IMR-90 (cell line): ENCODE measurements at regions not wholly inside any gene's neighbourhood (a gene's known extent, or its start where the extent isn't known, plus 50 kb on each side); places are given as distances from the start of the nearest gene placed in this dataset.

Source experiments
- ATAC-seq: fragments of 200-7000 bp; cut with Tn5 transposase; 2 replicates; pipeline ENCODE4 v1.9.1; 2020; ENCODE audit warnings: low read depth, mild to moderate bottlenecking, moderate library complexity
- BruUV-seq: library from RNA; stranded (reverse); fragments of 400-500 nt; replicated peaks from 2 replicates; lab custom pipeline; 2021; lab: Mats Ljungman, UMichigan
- CTCF ChIA-PET: fragments of 300-600 bp; formaldehyde crosslinking; extraction: SDS; loops from one replicate; lab custom pipeline; 2021; ENCODE audit warnings: antibody characterized with exemption; lab: Yijun Ruan, JAX
- POLR2A ChIA-PET: fragments of 300-600 bp; sonication (Branson Sonifier 250); formaldehyde crosslinking; loops from one replicate; lab custom pipeline; 2022; ENCODE audit warnings: antibody characterized with exemption; ENCODE audit not compliant: unreplicated experiment; lab: Charles Lee
- DNase-seq: peaks from one replicate; pipeline ENCODE4 v3.0.0; 2013
- H2AFZ ChIP-seq: replicated peaks from 2 replicates; pipeline ENCODE3; 2013; ENCODE audit warnings: low read length, mild to moderate bottlenecking; ENCODE audit not compliant: poor library complexity
- H2AK5ac ChIP-seq: 2 replicates; pipeline ENCODE4 v1.6.1; 2013; ENCODE audit warnings: low read depth, low read length, inconsistent platforms
- H2AK9ac ChIP-seq: replicated peaks from 2 replicates; pipeline ENCODE3; 2013; ENCODE audit warnings: mild to moderate bottlenecking, low read depth, low read length, moderate library complexity; ENCODE audit not compliant: poor library complexity
- H2BK120ac ChIP-seq: 2 replicates; pipeline ENCODE4 v1.6.1; 2013; ENCODE audit warnings: low read depth, low read length, inconsistent platforms
- H2BK15ac ChIP-seq: 3 replicates; pipeline ENCODE4 v1.6.1; 2013; ENCODE audit warnings: low read depth, low read length, inconsistent platforms
- H2BK20ac ChIP-seq: 2 replicates; pipeline ENCODE4 v1.6.1; 2013; ENCODE audit warnings: low read depth, mild to moderate bottlenecking, inconsistent platforms, low read length, moderate library complexity
- H2BK5ac ChIP-seq: 2 replicates; pipeline ENCODE4 v1.6.1; 2013; ENCODE audit warnings: mild to moderate bottlenecking, low read depth, low read length, inconsistent platforms; ENCODE audit not compliant: poor library complexity, severe bottlenecking
- H3K14ac ChIP-seq: replicated peaks from 2 replicates; pipeline ENCODE4 v1.6.1; 2013; ENCODE audit warnings: low read depth, low read length, inconsistent platforms
- H3K18ac ChIP-seq: 2 replicates; pipeline ENCODE4 v1.6.1; 2013; ENCODE audit warnings: low read depth, low read length, control low read depth
- H3K23ac ChIP-seq: 2 replicates; pipeline ENCODE4 v1.6.1; 2013; ENCODE audit warnings: low read depth, low read length, inconsistent platforms
- H3K27ac ChIP-seq: 2 replicates; pipeline ENCODE4 v1.5.1; 2013; ENCODE audit warnings: mild to moderate bottlenecking, control low read depth, low read length; ENCODE audit not compliant: insufficient read depth
- H3K27me3 ChIP-seq: 2 replicates; pipeline ENCODE4 v1.6.1; 2013; ENCODE audit warnings: low read length; ENCODE audit not compliant: control insufficient read depth, insufficient read depth
- H3K36me3 ChIP-seq: 2 replicates; pipeline ENCODE4 v1.6.1; 2013; ENCODE audit warnings: low read length, mixed read lengths; ENCODE audit not compliant: control insufficient read depth, insufficient read depth
- H3K4ac ChIP-seq: 2 replicates; pipeline ENCODE4 v1.6.1; 2013; ENCODE audit warnings: low read depth, low read length, inconsistent platforms
- H3K4me1 ChIP-seq: 2 replicates; pipeline ENCODE4 v1.6.1; 2013; ENCODE audit warnings: low read length, mixed read lengths; ENCODE audit not compliant: control insufficient read depth, insufficient read depth
- H3K4me2 ChIP-seq: 2 replicates; pipeline ENCODE4 v1.6.1; 2013; ENCODE audit warnings: low read depth, mild to moderate bottlenecking, control low read depth, low read length, moderate library complexity
- H3K4me3 ChIP-seq: 2 replicates; pipeline ENCODE4 v1.5.1; 2013; ENCODE audit warnings: low read depth, mild to moderate bottlenecking, control low read depth, low read length, moderate library complexity; ENCODE audit not compliant: insufficient read depth
- H3K56ac ChIP-seq: 2 replicates; pipeline ENCODE4 v1.6.1; 2013; ENCODE audit warnings: low read length, inconsistent platforms; ENCODE audit not compliant: insufficient read depth; ENCODE audit errors: extremely low read depth
- H3K79me1 ChIP-seq, 2 experiments: 2 replicates each; pipeline ENCODE4 v1.6.1; 2013; ENCODE audit warnings: low read length in 2 of 2, inconsistent platforms in 1 of 2, low read depth in 1 of 2
- H3K9ac ChIP-seq: 2 replicates; pipeline ENCODE4 v1.6.1; 2013; ENCODE audit warnings: low read depth, low read length, control low read depth
- H3K9me1 ChIP-seq: 2 replicates; pipeline ENCODE4 v1.6.1; 2013; ENCODE audit warnings: low read length, inconsistent platforms; ENCODE audit not compliant: insufficient read depth
- H3K9me3 ChIP-seq: 2 replicates; pipeline ENCODE4 v1.6.1; 2013; ENCODE audit warnings: low read length; ENCODE audit not compliant: control insufficient read depth, insufficient read depth
- H4K20me1 ChIP-seq: 2 replicates; pipeline ENCODE4 v1.6.1; 2013; ENCODE audit warnings: low read length, inconsistent platforms; ENCODE audit not compliant: insufficient read depth
- H4K5ac ChIP-seq: 2 replicates; pipeline ENCODE4 v1.6.1; 2013; ENCODE audit warnings: mild to moderate bottlenecking, low read depth, low read length, control low read depth
- H4K8ac ChIP-seq, 2 experiments: 2 replicates each; pipeline ENCODE4 v1.6.1; 2013; ENCODE audit warnings: low read depth in 2 of 2, low read length in 2 of 2, control low read depth in 1 of 2, inconsistent platforms in 1 of 2
- H4K91ac ChIP-seq: 2 replicates; pipeline ENCODE4 v1.6.1; 2013; ENCODE audit warnings: low read depth, low read length, inconsistent platforms; ENCODE audit not compliant: insufficient read depth
- CEBPB ChIP-seq: IDR thresholded peaks from 2 replicates; pipeline ENCODE4 v1.6.1; 2012; ENCODE audit warnings: low read depth, low read length, improper control_type of control experiment
- FOS ChIP-seq: fragments of 150-350 bp; IDR thresholded peaks from 2 replicates; pipeline ENCODE4 v1.6.1; 2016; ENCODE audit warnings: low read depth, low read length
- MAFK ChIP-seq: IDR thresholded peaks from 2 replicates; pipeline ENCODE4 v1.6.1; 2012; ENCODE audit warnings: low read depth, low read length, improper control_type of control experiment
- MXI1 ChIP-seq: IDR thresholded peaks from 2 replicates; pipeline ENCODE4 v1.6.1; 2012; ENCODE audit warnings: low read depth, mild to moderate bottlenecking, low read length, moderate library complexity, borderline replicate concordance
- NFE2L2 ChIP-seq: fragments of 150-350 bp; IDR thresholded peaks from 2 replicates; pipeline ENCODE4 v1.6.1; 2016; ENCODE audit warnings: low read depth, mild to moderate bottlenecking, low read length
- POLR2A ChIP-seq: IDR thresholded peaks from 2 replicates; pipeline ENCODE4 v1.6.1; 2012; ENCODE audit warnings: mild to moderate bottlenecking, low read depth, low read length
- dilution Hi-C: fragments of 300-500 bp; cut with HindIII; formaldehyde crosslinking; loops from one replicate; pipeline ENCODE4 v1.14.3; 2018; ENCODE audit warnings: low sequenced_read_pairs; ENCODE audit not compliant: unreplicated experiment
- in situ Hi-C: fragments of 300-500 bp; cut with MboI; formaldehyde crosslinking; loops from 3 replicates; pipeline ENCODE4 v1.14.3; 2019; ENCODE audit warnings: low sequenced_read_pairs, inconsistent platforms, mixed read lengths
- intact Hi-C: fragments of 100-400 bp; cut with micrococcal nuclease; formaldehyde crosslinking; loops from 2 replicates; pipeline ENCODE4 v1.10.0; 2022

- H3K18ac ChIP-seq = no peak overlapping the region
- no peak for TF ChIP-seq POLR2A
- TF ChIP-seq CEBPB = no peak
- TF ChIP-seq FOS = no peak
- no peak for TF ChIP-seq MAFK
- TF ChIP-seq NFE2L2 = no peak
- no peak for TF ChIP-seq MXI1
- no peak overlapping the region for H3K9ac ChIP-seq
- H2AK9ac ChIP-seq = no peak overlapping the region
- no peak overlapping the region for H3K4me3 ChIP-seq
- POLR2A ChIA-PET = no interaction called here
- no peak overlapping the region for H2BK20ac ChIP-seq
- no peak overlapping the region for H2AK5ac ChIP-seq
- H3K14ac ChIP-seq = no peak overlapping the region
- in situ Hi-C loops = no loop called here
- H2BK15ac ChIP-seq = no peak overlapping the region
- H3K9me3 ChIP-seq = no peaks in the 10 kb centered on the region
- H3K23ac ChIP-seq = no peak overlapping the region
- H3K27ac ChIP-seq = no peak overlapping the region
- BruUV-seq = no TSS peak
- H2BK5ac ChIP-seq = no peak overlapping the region
- H3K36me3 ChIP-seq = no peaks in the 10 kb centered on the region
- H2BK120ac ChIP-seq = no peak overlapping the region
- no peaks in the 10 kb centered on the region for H3K4me1 ChIP-seq
- ATAC-seq = no peak
- DNase-seq = no peak
- H3K9me1 ChIP-seq = no peaks in the 10 kb centered on the region
- no peak overlapping the region for H2AFZ ChIP-seq
- intact Hi-C loops = no loop called here
- H3K56ac ChIP-seq = no peak overlapping the region
- no peak overlapping the region for H4K5ac ChIP-seq
- CTCF ChIA-PET = interaction anchor here (1.1 kb wide), 1 partner anchor 15 kb away, joined by 3 read pairs; no protein-coding TSS in a partner anchor
- no peak overlapping the region for H4K8ac ChIP-seq
- H3K4ac ChIP-seq = no peak overlapping the region
- no peaks in the 10 kb centered on the region for H3K27me3 ChIP-seq
- H3K79me1 ChIP-seq = no peaks in the 10 kb centered on the region
- no peak overlapping the region for H3K4me2 ChIP-seq
- no peak overlapping the region for H4K91ac ChIP-seq
- dilution Hi-C loops = no loop called here
- H4K20me1 ChIP-seq = no peaks in the 10 kb centered on the region
These were observed 53.1 kb upstream of the ZEB2 start for GRCh38 chr2:144572977-144573376.
